ENCODE measurements at regions not wholly inside any gene's neighbourhood (a gene's known extent, or its start where the extent isn't known, plus 50 kb on each side); places are given as distances from the start of the nearest gene placed in this dataset.
"Not testable (repeated sequence)": the region's sequence is repeated elsewhere in the genome, so short reads cannot be mapped to it uniquely, and the experiment has no call there.

DNA sequence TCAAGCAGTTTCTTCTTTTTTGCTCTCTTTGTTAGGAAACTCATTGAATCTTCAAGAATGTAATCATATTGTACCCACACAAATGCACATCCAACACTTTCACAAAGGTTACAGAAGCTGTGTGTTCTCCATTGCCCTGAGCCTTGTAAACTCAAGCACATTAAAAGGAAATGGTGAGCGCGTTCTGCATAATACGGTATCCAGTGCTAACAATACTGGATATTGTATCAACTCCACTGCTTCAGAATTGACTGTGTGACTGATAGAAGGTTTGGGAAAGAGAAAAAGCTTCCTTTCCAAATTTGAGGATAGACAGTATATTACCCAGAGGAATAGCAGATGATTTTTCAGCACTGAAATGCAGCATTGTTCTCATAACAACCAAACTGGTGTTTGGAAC, 268.9 kb upstream of the RBMS3 start:
- H3K4me3 ChIP-seq (ENCODE audit: low read length in 2 of 2), result no peak overlapping the region
- H3K9ac ChIP-seq (ENCODE audit: low read length in 2 of 2), result no peak overlapping the region
- H3K27ac ChIP-seq (ENCODE audit: low read length), result no peak overlapping the region
- H3K27me3 ChIP-seq (ENCODE audit: control insufficient read depth in 1 of 2, insufficient read depth in 2 of 2, low read length in 2 of 2), result no peaks in the 10 kb centered on the region
- no peaks in the 10 kb centered on the region for H3K4me1 ChIP-seq (ENCODE audit: control insufficient read depth, insufficient read depth, low read length)
- no peaks in the 10 kb centered on the region for H3K36me3 ChIP-seq (ENCODE audit: control insufficient read depth in 2 of 2, insufficient read depth in 2 of 2, low read length in 2 of 2)
- H3K9me3 ChIP-seq (ENCODE audit: control insufficient read depth in 2 of 2, low read length in 2 of 2), result no peaks in the 10 kb centered on the region

DNA sequence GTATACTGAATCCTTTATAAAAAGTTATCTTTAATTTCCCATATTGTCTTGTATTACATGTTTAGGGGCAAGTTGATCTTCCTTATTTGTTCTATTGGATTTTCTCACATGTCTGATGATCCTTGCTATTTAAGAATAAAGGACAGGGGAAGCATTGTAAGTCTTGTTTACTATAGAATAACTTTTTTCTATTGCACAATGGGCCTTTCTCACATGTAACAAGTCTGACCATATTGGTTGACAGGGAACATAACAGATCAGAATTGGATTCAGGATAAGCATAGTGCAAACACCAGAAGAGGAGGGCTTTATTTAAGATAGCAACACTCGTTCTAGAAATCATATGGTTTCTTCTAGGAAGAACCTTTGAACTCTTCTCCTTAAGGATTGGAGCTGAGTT, 257.9 kb upstream of the RBMS3 start:
- Histone ChIP-seq H3K27ac (ENCODE audit: low read length) (no peak overlapping the region), H3K27me3 (ENCODE audit: control insufficient read depth in 1 of 2, insufficient read depth in 2 of 2, low read length in 2 of 2) (no peaks in the 10 kb centered on the region), H3K4me1 (ENCODE audit: control insufficient read depth, insufficient read depth, low read length) (no peaks in the 10 kb centered on the region), H3K36me3 (ENCODE audit: control insufficient read depth in 2 of 2, insufficient read depth in 2 of 2, low read length in 2 of 2) (no peaks in the 10 kb centered on the region), H3K9ac (ENCODE audit: low read length in 2 of 2) (no peak overlapping the region), H3K9me3 (ENCODE audit: control insufficient read depth in 2 of 2, low read length in 2 of 2) (no peaks in the 10 kb centered on the region), H3K4me3 (ENCODE audit: low read length in 2 of 2) (no peak overlapping the region)

DNA sequence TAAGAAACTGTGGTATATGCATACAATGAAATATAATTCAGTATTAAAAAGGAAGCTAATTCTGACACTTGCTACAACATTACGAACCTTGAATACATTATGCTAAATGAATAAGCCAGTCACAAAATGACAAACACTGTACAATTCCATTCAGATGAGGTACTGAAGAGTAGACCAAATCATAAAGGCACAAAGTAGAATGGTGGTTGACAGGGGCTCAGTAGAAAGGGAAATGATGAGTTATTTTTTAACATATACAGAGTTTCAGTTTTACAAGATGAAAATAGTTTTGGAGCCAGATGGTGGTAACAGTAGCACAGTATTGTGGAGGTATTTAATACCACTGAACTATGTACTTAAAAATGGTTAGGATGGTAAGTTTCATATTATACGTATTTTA, 254.6 kb upstream of the RBMS3 start:
- Histone ChIP-seq H3K4me3 (ENCODE audit: low read length in 2 of 2) (no peak overlapping the region), H3K36me3 (ENCODE audit: control insufficient read depth in 2 of 2, insufficient read depth in 2 of 2, low read length in 2 of 2) (no peaks in the 10 kb centered on the region), H3K4me1 (ENCODE audit: control insufficient read depth, insufficient read depth, low read length) (no peaks in the 10 kb centered on the region), H3K27ac (ENCODE audit: low read length) (no peak overlapping the region), H3K9ac (ENCODE audit: low read length in 2 of 2) (no peak overlapping the region), H3K27me3 (ENCODE audit: control insufficient read depth in 1 of 2, insufficient read depth in 2 of 2, low read length in 2 of 2) (no peaks in the 10 kb centered on the region), H3K9me3 (ENCODE audit: control insufficient read depth in 2 of 2, low read length in 2 of 2) (no peaks in the 10 kb centered on the region)

DNA sequence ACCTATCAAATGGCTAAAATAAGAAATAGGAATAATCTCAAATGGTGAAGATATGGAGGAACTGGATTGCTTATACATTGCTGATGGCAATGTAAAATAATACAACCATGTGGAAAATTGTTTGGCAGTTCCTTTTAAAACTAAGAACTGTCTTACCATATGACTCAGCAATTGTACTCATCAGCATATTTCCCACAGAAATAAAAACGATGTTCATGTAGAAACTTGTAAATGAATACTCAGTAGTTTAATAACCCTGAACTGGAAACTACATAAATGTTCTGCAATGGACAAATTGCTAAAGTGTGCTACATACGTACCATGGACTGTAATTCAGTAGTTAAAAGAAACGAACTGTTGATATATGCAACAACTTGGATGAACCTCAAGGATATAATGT, 253.9 kb upstream of the RBMS3 start:
- H3K4me1 ChIP-seq (ENCODE audit: control insufficient read depth, insufficient read depth, low read length), result no peaks in the 10 kb centered on the region
- no peaks in the 10 kb centered on the region for H3K27me3 ChIP-seq (ENCODE audit: control insufficient read depth in 1 of 2, insufficient read depth in 2 of 2, low read length in 2 of 2)
- H3K36me3 ChIP-seq (ENCODE audit: control insufficient read depth in 2 of 2, insufficient read depth in 2 of 2, low read length in 2 of 2), result no peaks in the 10 kb centered on the region
- H3K4me3 ChIP-seq (ENCODE audit: low read length in 2 of 2), result no peak overlapping the region
- no peaks in the 10 kb centered on the region for H3K9me3 ChIP-seq (ENCODE audit: control insufficient read depth in 2 of 2, low read length in 2 of 2)
- no peak overlapping the region for H3K27ac ChIP-seq (ENCODE audit: low read length)
- no peak overlapping the region for H3K9ac ChIP-seq (ENCODE audit: low read length in 2 of 2)

DNA sequence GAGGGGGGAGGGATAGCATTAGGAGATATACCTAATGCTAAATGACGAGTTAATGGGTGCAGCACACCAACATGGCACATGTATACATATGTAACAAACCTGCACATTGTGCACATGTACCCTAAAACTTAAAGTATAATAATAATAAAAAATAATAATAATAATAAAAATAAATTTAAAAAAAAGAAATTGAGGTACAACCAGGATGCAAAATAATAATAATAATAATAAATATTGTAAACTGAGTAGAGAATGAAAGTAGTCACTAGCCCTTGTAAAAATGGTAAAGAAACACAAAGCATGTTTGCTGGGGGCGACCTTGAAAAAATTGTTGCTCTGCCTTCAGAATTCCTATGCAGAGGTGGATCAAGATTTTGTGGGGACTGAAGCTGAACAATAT, 249.7 kb upstream of the RBMS3 start:
- H3K27me3 ChIP-seq (ENCODE audit: control insufficient read depth in 1 of 2, insufficient read depth in 2 of 2, low read length in 2 of 2), result not testable (repeated sequence)

DNA sequence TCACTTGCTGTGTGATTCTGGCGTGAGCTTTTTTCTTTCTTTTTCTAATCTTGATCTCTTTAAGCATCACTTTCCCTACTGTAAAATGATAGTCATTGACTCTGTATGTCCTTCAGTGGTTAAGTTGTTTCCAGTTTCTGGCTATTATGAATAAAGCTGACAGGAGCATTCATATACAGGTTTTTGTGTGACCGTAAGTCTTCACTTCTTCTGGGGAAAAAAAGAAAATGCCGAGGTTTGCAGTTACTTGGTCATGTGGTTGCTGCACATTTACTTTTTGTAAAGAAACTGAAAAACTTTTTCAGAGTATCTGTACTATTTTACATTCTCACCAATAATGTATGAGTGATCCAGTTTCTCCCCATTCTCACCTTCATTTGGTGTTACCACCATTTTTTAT, 247.4 kb upstream of the RBMS3 start:
- no peak overlapping the region for H3K4me3 ChIP-seq (ENCODE audit: low read length in 2 of 2)
- no peaks in the 10 kb centered on the region for H3K9me3 ChIP-seq (ENCODE audit: control insufficient read depth in 2 of 2, low read length in 2 of 2)
- no peak overlapping the region for H3K9ac ChIP-seq (ENCODE audit: low read length in 2 of 2)
- H3K4me1 ChIP-seq (ENCODE audit: control insufficient read depth, insufficient read depth, low read length), result no peaks in the 10 kb centered on the region
- no peak overlapping the region for H3K27ac ChIP-seq (ENCODE audit: low read length)
- H3K27me3 ChIP-seq (ENCODE audit: control insufficient read depth in 1 of 2, insufficient read depth in 2 of 2, low read length in 2 of 2), result no peaks in the 10 kb centered on the region
- H3K36me3 ChIP-seq (ENCODE audit: control insufficient read depth in 2 of 2, insufficient read depth in 2 of 2, low read length in 2 of 2), result no peaks in the 10 kb centered on the region

More for the DNA sequence above, 249.7 kb upstream of the RBMS3 start:
- not testable (repeated sequence) for H3K4me3 ChIP-seq (ENCODE audit: low read length in 2 of 2); H3K27ac ChIP-seq (ENCODE audit: low read length); H3K9ac ChIP-seq (ENCODE audit: low read length in 2 of 2); H3K4me1 ChIP-seq (ENCODE audit: control insufficient read depth, insufficient read depth, low read length); H3K36me3 ChIP-seq (ENCODE audit: control insufficient read depth in 2 of 2, insufficient read depth in 2 of 2, low read length in 2 of 2); H3K9me3 ChIP-seq (ENCODE audit: control insufficient read depth in 2 of 2, low read length in 2 of 2)

DNA sequence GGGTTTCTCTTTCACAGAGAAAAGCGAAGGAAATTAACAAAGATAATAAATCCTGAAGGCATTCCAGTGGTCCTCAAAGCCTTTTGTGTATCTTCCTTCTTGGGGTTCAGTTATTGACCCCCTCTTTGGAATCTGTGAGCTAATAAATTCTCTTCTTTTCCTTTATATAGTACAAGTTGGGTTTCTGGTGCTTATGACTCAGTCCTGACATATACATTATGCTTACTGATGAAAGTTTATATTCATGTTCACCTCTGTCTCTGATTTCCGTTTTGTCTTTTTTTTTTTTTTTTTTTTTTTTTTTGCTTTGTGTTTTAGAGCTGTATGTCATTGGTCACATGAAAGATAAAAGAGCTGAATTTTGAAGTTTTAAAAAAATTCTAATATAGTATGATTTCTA, 230.7 kb upstream of the RBMS3 start:
- no peak overlapping the region for H3K9ac ChIP-seq (ENCODE audit: low read length in 2 of 2)
- no peaks in the 10 kb centered on the region for H3K4me1 ChIP-seq (ENCODE audit: control insufficient read depth, insufficient read depth, low read length)
- H3K36me3 ChIP-seq (ENCODE audit: control insufficient read depth in 2 of 2, insufficient read depth in 2 of 2, low read length in 2 of 2), result no peaks in the 10 kb centered on the region
- no peak overlapping the region for H3K4me3 ChIP-seq (ENCODE audit: low read length in 2 of 2)
- H3K27me3 ChIP-seq (ENCODE audit: control insufficient read depth in 1 of 2, insufficient read depth in 2 of 2, low read length in 2 of 2), result no peaks in the 10 kb centered on the region
- no peaks in the 10 kb centered on the region for H3K9me3 ChIP-seq (ENCODE audit: control insufficient read depth in 2 of 2, low read length in 2 of 2)
- H3K27ac ChIP-seq (ENCODE audit: low read length), result no peak overlapping the region

DNA sequence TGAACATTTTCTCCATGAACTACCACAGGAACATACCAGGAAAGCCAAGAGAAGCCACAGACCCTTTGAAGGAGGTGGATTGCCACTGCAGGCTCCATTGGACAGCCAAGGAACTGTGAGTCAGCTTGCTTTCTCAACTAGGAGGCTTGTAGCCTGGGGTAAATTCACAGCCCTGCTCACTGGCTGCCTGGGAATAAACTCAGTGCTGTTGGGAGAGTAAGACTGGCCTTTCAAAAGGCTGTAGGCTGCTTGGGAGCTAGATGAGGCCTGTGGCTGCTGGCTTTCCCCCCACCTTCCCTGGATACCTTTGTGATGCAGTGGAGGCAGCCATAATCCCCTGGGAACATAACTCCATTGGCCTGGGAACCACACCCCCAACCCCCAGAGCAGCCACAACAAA, 223.5 kb upstream of the RBMS3 start:
- H3K9ac ChIP-seq (ENCODE audit: low read length in 2 of 2), result no peak overlapping the region
- no peak overlapping the region for H3K4me3 ChIP-seq (ENCODE audit: low read length in 2 of 2)
- H3K36me3 ChIP-seq (ENCODE audit: control insufficient read depth in 2 of 2, insufficient read depth in 2 of 2, low read length in 2 of 2), result no peaks in the 10 kb centered on the region
- no peak overlapping the region for H3K27ac ChIP-seq (ENCODE audit: low read length)
- H3K4me1 ChIP-seq (ENCODE audit: control insufficient read depth, insufficient read depth, low read length), result no peaks in the 10 kb centered on the region
- peaks cover 0 to 7% of the 10 kb centered on the region in 2 donors for H3K9me3 ChIP-seq (ENCODE audit: control insufficient read depth in 2 of 2, low read length in 2 of 2)
- H3K27me3 ChIP-seq (ENCODE audit: control insufficient read depth in 1 of 2, insufficient read depth in 2 of 2, low read length in 2 of 2), result no peaks in the 10 kb centered on the region

DNA sequence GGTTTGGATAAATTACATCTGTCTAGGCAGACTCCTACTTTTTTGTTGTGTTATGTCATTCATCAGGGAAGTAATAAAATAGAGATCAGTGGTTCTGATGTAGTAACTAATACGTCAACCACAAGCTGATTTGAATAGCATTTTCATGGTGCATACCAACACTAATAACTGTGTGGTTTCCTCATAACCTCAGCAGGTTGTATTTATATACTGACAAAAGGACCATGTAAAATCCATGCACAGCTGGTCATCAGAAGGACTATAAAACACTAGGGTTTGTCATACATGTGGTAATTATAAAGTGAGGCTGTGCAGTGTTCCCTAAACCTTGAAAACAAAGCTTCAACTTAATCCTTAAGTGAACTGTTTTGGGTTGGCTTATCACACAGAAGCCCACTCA, 216.8 kb upstream of the RBMS3 start:
- no peak overlapping the region for H3K4me3 ChIP-seq (ENCODE audit: low read length in 2 of 2)

DNA sequence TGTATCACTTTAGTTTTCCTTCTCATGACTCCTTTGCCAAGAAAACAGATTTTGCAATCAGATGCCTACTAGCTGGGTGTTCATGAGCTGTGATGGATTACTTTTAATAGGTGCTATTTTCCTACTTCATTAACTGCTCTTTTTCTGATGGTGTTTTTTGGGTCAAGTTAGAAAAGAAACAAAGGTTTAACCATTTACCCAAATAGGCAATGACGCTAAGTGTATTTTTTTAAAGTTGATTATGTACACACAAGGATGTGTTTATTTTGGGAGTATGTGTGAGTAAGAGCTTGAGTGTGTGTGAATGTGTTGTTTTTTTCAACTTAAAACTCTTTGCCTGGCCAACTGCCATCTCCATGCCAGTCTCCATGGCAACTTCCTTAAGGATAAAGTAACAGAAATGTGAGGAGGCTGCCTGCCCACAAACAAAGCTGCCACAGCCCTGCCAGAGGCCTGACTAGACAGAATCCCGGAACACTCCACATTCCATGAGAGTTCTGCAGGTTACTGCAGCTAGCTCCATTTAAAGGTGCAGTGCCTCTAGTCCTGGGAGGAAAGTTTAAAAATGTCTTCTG, 215.6 kb upstream of the RBMS3 start:
- Histone ChIP-seq H3K4me3 (ENCODE audit: low read length in 2 of 2) (no peak overlapping the region), H3K27ac (ENCODE audit: low read length) (no peak overlapping the region), H3K9me3 (ENCODE audit: control insufficient read depth in 2 of 2, low read length in 2 of 2) (no peaks in the 10 kb centered on the region), H3K27me3 (ENCODE audit: control insufficient read depth in 1 of 2, insufficient read depth in 2 of 2, low read length in 2 of 2) (no peaks in the 10 kb centered on the region), H3K36me3 (ENCODE audit: control insufficient read depth in 2 of 2, insufficient read depth in 2 of 2, low read length in 2 of 2) (no peaks in the 10 kb centered on the region), H3K9ac (ENCODE audit: low read length in 2 of 2) (no peak overlapping the region), H3K4me1 (ENCODE audit: control insufficient read depth, insufficient read depth, low read length) (no peaks in the 10 kb centered on the region)

More for the DNA sequence above, 216.8 kb upstream of the RBMS3 start:
- H3K9ac ChIP-seq (ENCODE audit: low read length in 2 of 2), result no peak overlapping the region
- no peaks in the 10 kb centered on the region for H3K36me3 ChIP-seq (ENCODE audit: control insufficient read depth in 2 of 2, insufficient read depth in 2 of 2, low read length in 2 of 2)
- H3K4me1 ChIP-seq (ENCODE audit: control insufficient read depth, insufficient read depth, low read length), result no peaks in the 10 kb centered on the region
- H3K9me3 ChIP-seq (ENCODE audit: control insufficient read depth in 2 of 2, low read length in 2 of 2), result no peaks in the 10 kb centered on the region
- no peaks in the 10 kb centered on the region for H3K27me3 ChIP-seq (ENCODE audit: control insufficient read depth in 1 of 2, insufficient read depth in 2 of 2, low read length in 2 of 2)
- no peak overlapping the region for H3K27ac ChIP-seq (ENCODE audit: low read length)

DNA sequence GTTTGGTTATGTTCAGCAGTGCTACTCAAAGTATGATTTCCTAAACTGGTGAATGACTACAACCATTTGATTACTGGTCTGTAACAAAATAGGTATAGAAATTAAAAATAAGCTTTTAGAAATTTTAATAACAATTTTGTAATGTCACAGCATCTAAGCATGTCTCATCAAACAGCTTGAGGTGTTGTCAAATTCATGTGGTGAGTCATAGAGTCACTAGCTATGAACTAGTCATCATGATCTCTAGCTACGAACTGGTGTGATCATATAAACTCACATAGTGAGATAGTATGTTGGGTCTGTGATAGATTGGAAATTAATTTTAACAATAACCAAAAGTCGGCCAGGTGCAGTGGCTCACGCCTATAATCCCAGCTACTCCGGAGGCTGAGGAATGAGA, 213.9 kb upstream of the RBMS3 start:
- Histone ChIP-seq H3K27me3 (ENCODE audit: control insufficient read depth in 1 of 2, insufficient read depth in 2 of 2, low read length in 2 of 2) (no peaks in the 10 kb centered on the region), H3K9ac (ENCODE audit: low read length in 2 of 2) (no peak overlapping the region), H3K36me3 (ENCODE audit: control insufficient read depth in 2 of 2, insufficient read depth in 2 of 2, low read length in 2 of 2) (no peaks in the 10 kb centered on the region), H3K4me1 (ENCODE audit: control insufficient read depth, insufficient read depth, low read length) (no peaks in the 10 kb centered on the region), H3K27ac (ENCODE audit: low read length) (no peak overlapping the region), H3K9me3 (ENCODE audit: control insufficient read depth in 2 of 2, low read length in 2 of 2) (no peaks in the 10 kb centered on the region), H3K4me3 (ENCODE audit: low read length in 2 of 2) (no peak overlapping the region)

All from stomach smooth muscle (tissue), 2 donors.